ENCODE measurements at regions not wholly inside any gene's neighbourhood (a gene's known extent, or its start where the extent isn't known, plus 50 kb on each side); places are given as distances from the start of the nearest gene placed in this dataset.

- no peak overlapping the region for H3K4me2 ChIP-seq (ENCODE audit: low read depth, low read length)
These were observed 1604.7 kb downstream of the PLA2G4A start for GRCh38 chr1:188433425-188433824.

GRCh38 chr1:188444526-188444925, 1615.8 kb downstream of the PLA2G4A start:
- no peak for TF ChIP-seq EZH2phosphoT487 (IDR thresholded peaks at IDR 0.05; ENCODE audit: low read length)
- no peak for TF ChIP-seq EZH2 (optimal IDR thresholded peaks at IDR 0.05; ENCODE audit: low read depth, low read length)
- no peak for TF ChIP-seq CTCF (IDR thresholded peaks at IDR 0.05; ENCODE audit: low read length)
- no peaks in the 10 kb centered on the region for H3K27me3 ChIP-seq (replicated peaks; ENCODE audit: insufficient read depth, low read length)
- no peaks in the 10 kb centered on the region for H3K4me1 ChIP-seq (ENCODE audit: low read length)
- no peak overlapping the region for H3K4me3 ChIP-seq (ENCODE audit: low read length)
- no peaks in the 10 kb centered on the region for H3F3A ChIP-seq (ENCODE audit: insufficient read depth, low read length)
- no peaks in the 10 kb centered on the region for H3K9me3 ChIP-seq (replicated peaks; ENCODE audit: insufficient read depth, low read length)
- H3K79me2 ChIP-seq (ENCODE audit: low read length) = no peaks in the 10 kb centered on the region
- no peaks in the 10 kb centered on the region for H3K9me2 ChIP-seq (replicated peaks; ENCODE audit: insufficient read depth, low read length)
- no peak overlapping the region for H3K4me2 ChIP-seq (ENCODE audit: low read depth, low read length)
- DNase-seq = no peak
- H3K9ac ChIP-seq (ENCODE audit: low read length) = no peak overlapping the region
- H3K36me3 ChIP-seq (replicated peaks; ENCODE audit: insufficient read depth, low read length) = no peaks in the 10 kb centered on the region
- H2AFZ ChIP-seq (ENCODE audit: low read length) = no peak overlapping the region
- H4K20me1 ChIP-seq (ENCODE audit: insufficient read depth, low read length) = no peaks in the 10 kb centered on the region
- no peak overlapping the region for H3K27ac ChIP-seq (ENCODE audit: low read length)

More at GRCh38 chr1:188433425-188433824, 1604.7 kb downstream of the PLA2G4A start:
- no peaks in the 10 kb centered on the region for H3K9me3 ChIP-seq (replicated peaks; ENCODE audit: insufficient read depth, low read length)
- H3F3A ChIP-seq (ENCODE audit: insufficient read depth, low read length) = no peaks in the 10 kb centered on the region
- H3K9me2 ChIP-seq (replicated peaks; ENCODE audit: insufficient read depth, low read length) = no peaks in the 10 kb centered on the region; the same call in 1 of the 2 replicates
- H3K4me1 ChIP-seq (ENCODE audit: low read length) = no peaks in the 10 kb centered on the region
- no peaks in the 10 kb centered on the region for H3K79me2 ChIP-seq (ENCODE audit: low read length)
- H3K36me3 ChIP-seq (replicated peaks; ENCODE audit: insufficient read depth, low read length) = no peaks in the 10 kb centered on the region
- no peak overlapping the region for H3K4me3 ChIP-seq (ENCODE audit: low read length)
- no peaks in the 10 kb centered on the region for H3K27me3 ChIP-seq (replicated peaks; ENCODE audit: insufficient read depth, low read length)
- TF ChIP-seq EZH2phosphoT487 (IDR thresholded peaks at IDR 0.05; ENCODE audit: low read length) = no peak
- TF ChIP-seq EZH2 (optimal IDR thresholded peaks at IDR 0.05; ENCODE audit: low read depth, low read length) = no peak
- no peak for TF ChIP-seq CTCF (IDR thresholded peaks at IDR 0.05; ENCODE audit: low read length)
- no peak overlapping the region for H3K9ac ChIP-seq (ENCODE audit: low read length)
- H3K27ac ChIP-seq (ENCODE audit: low read length) = no peak overlapping the region
- H4K20me1 ChIP-seq (ENCODE audit: insufficient read depth, low read length) = no peaks in the 10 kb centered on the region
- DNase-seq = no peak
- no peak overlapping the region for H2AFZ ChIP-seq (ENCODE audit: low read length)

GRCh38 chr1:188462837-188463236, 1634.1 kb downstream of the PLA2G4A start:
- no peak overlapping the region for H3K9ac ChIP-seq (ENCODE audit: low read length)
- no peaks in the 10 kb centered on the region for H3K4me1 ChIP-seq (ENCODE audit: low read length)
- no peak overlapping the region for H3K4me3 ChIP-seq (ENCODE audit: low read length)
- no peak for DNase-seq
- H3F3A ChIP-seq (ENCODE audit: insufficient read depth, low read length) = no peaks in the 10 kb centered on the region
- H3K9me3 ChIP-seq (replicated peaks; ENCODE audit: insufficient read depth, low read length) = no peaks in the 10 kb centered on the region
- H3K27ac ChIP-seq (ENCODE audit: low read length) = no peak overlapping the region
- H3K4me2 ChIP-seq (ENCODE audit: low read depth, low read length) = no peak overlapping the region
- H4K20me1 ChIP-seq (ENCODE audit: insufficient read depth, low read length) = no peaks in the 10 kb centered on the region
- no peaks in the 10 kb centered on the region for H3K27me3 ChIP-seq (replicated peaks; ENCODE audit: insufficient read depth, low read length)
- no peak overlapping the region for H2AFZ ChIP-seq (ENCODE audit: low read length)
- no peaks in the 10 kb centered on the region for H3K79me2 ChIP-seq (ENCODE audit: low read length)
- H3K9me2 ChIP-seq (replicated peaks; ENCODE audit: insufficient read depth, low read length) = no peaks in the 10 kb centered on the region
- no peak for TF ChIP-seq EZH2phosphoT487 (IDR thresholded peaks at IDR 0.05; ENCODE audit: low read length)
- no peak for TF ChIP-seq CTCF (IDR thresholded peaks at IDR 0.05; ENCODE audit: low read length)
- TF ChIP-seq EZH2 (optimal IDR thresholded peaks at IDR 0.05; ENCODE audit: low read depth, low read length) = no peak
- no peaks in the 10 kb centered on the region for H3K36me3 ChIP-seq (replicated peaks; ENCODE audit: insufficient read depth, low read length)

All from MM.1S (cell line).